GM12878 (cell line): ENCODE measurements at regions not wholly inside any gene's neighbourhood (a gene's known extent, or its start where the extent isn't known, plus 50 kb on each side); places are given as distances from the start of the nearest gene placed in this dataset.

Experiments
- CBX5 ChIP-seq: sonication (generic); IDR thresholded peaks from 2 replicates; pipeline ENCODE4 v1.6.1; 2016; ENCODE audit warnings: low read depth, moderate library complexity, mild to moderate bottlenecking, inconsistent platforms
- CHD1 ChIP-seq: IDR thresholded peaks from 2 replicates; pipeline ENCODE4 v1.6.1; 2012; ENCODE audit warnings: low read depth, low read length, improper control_type of control experiment
- CTCF ChIP-seq, 3 experiments: IDR thresholded peaks in 2 of 3; conservative IDR thresholded peaks in 1 of 3; 2 replicates each; pipeline ENCODE4 v1.5.1; 2011; ENCODE audit warnings: low read depth in 3 of 3, low read length in 3 of 3, mild to moderate bottlenecking in 3 of 3, control low read depth in 2 of 3, moderate library complexity in 2 of 3, inconsistent platforms in 1 of 3, mixed read lengths in 1 of 3; ENCODE audit not compliant: control insufficient read depth in 2 of 3, insufficient read depth in 1 of 3; ENCODE audit errors: extremely low read depth in 1 of 3
- EP300 ChIP-seq, 2 experiments: fragments of 150-350 bp in 1 of 2; IDR thresholded peaks; 2 replicates each; pipeline ENCODE4 v1.6.1; 2011 to 2012; ENCODE audit warnings: low read depth in 2 of 2, low read length in 2 of 2, borderline replicate concordance in 1 of 2, improper control_type of control experiment in 1 of 2, inconsistent platforms in 1 of 2; ENCODE audit not compliant: control insufficient read depth in 1 of 2
- JUNB ChIP-seq: IDR thresholded peaks from 2 replicates; pipeline ENCODE4 v1.6.1; 2016; ENCODE audit warnings: antibody characterized with exemption, mild to moderate bottlenecking
- POLR2A ChIP-seq: IDR thresholded peaks from 2 replicates; pipeline ENCODE4 v1.6.1; 2011; ENCODE audit warnings: low read depth, mild to moderate bottlenecking, low read length
- ZZZ3 ChIP-seq: IDR thresholded peaks from 2 replicates; pipeline ENCODE4 v1.6.1; 2011; ENCODE audit warnings: low read depth; ENCODE audit not compliant: control insufficient read depth, insufficient read length

GRCh38 chr7:98536803-98537202 is 80.3 kb upstream of the NPTX2 start:
- no peak for TF ChIP-seq CBX5
- TF ChIP-seq ZZZ3, result no peak
- no peak for TF ChIP-seq CTCF (IDR thresholded peaks at IDR 0.05 in 2 of 3, conservative IDR thresholded peaks at IDR 0.05 in 1 of 3; ENCODE audit: control insufficient read depth in 2 of 3, extremely low read depth in 1 of 3, insufficient read depth in 1 of 3, low read depth in 3 of 3, low read length in 3 of 3)
- TF ChIP-seq EP300 (IDR thresholded peaks at IDR 0.05; ENCODE audit: borderline replicate concordance in 1 of 2, control insufficient read depth in 1 of 2, low read depth in 2 of 2, low read length in 2 of 2), result no peak
- TF ChIP-seq CHD1, result no peak
- TF ChIP-seq JUNB, result no peak
- TF ChIP-seq POLR2A, result no peak
